B cell (primary cell): ENCODE measurements at regions not wholly inside any gene's neighbourhood (a gene's known extent, or its start where the extent isn't known, plus 50 kb on each side); places are given as distances from the start of the nearest gene placed in this dataset.

Experiments
- ATAC-seq: fragments of 200-7000 bp; cut with Tn5 transposase; one replicate; pipeline ENCODE4 v1.10.0; 2021; ENCODE audit warnings: low read depth, mild to moderate bottlenecking, moderate number of reproducible peaks, moderate library complexity
- CTCF ChIA-PET: fragments of 350-600 bp; sonication (Branson Sonifier 250); formaldehyde crosslinking; loops from one replicate; lab custom pipeline; 2021; ENCODE audit warnings: antibody characterized with exemption, inconsistent platforms; lab: Charles Lee
- POLR2A ChIA-PET: fragments of 350-600 bp; sonication (Branson Sonifier 250); formaldehyde crosslinking; loops from one replicate; lab custom pipeline; 2021; ENCODE audit warnings: antibody characterized with exemption; lab: Charles Lee
- DNase-seq: peaks from one replicate; pipeline ENCODE4 v3.0.0; 2013
- H2AFZ ChIP-seq: 2 replicates; pipeline ENCODE4 v1.6.1; 2012; ENCODE audit warnings: mild to moderate bottlenecking, low read depth, low read length; ENCODE audit not compliant: insufficient read depth, poor library complexity, severe bottlenecking
- H3K27ac ChIP-seq, 2 donors: 1 replicate in 1 of 2; 2 replicates in 1 of 2; pipeline ENCODE4 v1.5.1; 2012 to 2013; ENCODE audit warnings: low read length in 2 of 2, mild to moderate bottlenecking in 2 of 2, moderate library complexity in 1 of 2
- H3K27me3 ChIP-seq, 4 experiments: fragments of 200-600 bp in 1 of 4; sonication (generic) in 1 of 4; replicated peaks in 1 of 4; 1 replicate in 2 of 4; 2 replicates in 2 of 4; pipeline versions ENCODE4 v1.6.1 to v1.7.0; 2013 to 2016; ENCODE audit warnings: low read length in 3 of 4, mild to moderate bottlenecking in 2 of 4, mixed read lengths in 1 of 4, moderate library complexity in 1 of 4; ENCODE audit not compliant: insufficient read depth in 4 of 4, control insufficient read depth in 3 of 4; ENCODE audit errors: control extremely low read depth in 1 of 4
- H3K36me3 ChIP-seq, 2 experiments: replicated peaks in 1 of 2; 1 replicate in 1 of 2; 2 replicates in 1 of 2; pipeline versions ENCODE4 v1.6.1 to v1.7.1; 2013; ENCODE audit warnings: low read length in 1 of 2; ENCODE audit not compliant: insufficient read depth in 2 of 2, control insufficient read depth in 1 of 2; ENCODE audit errors: control extremely low read depth in 1 of 2, extremely low read depth in 1 of 2
- H3K4me1 ChIP-seq, 2 donors: fragments of 200-600 bp in 1 of 2; sonication (generic) in 1 of 2; 1 replicate in 1 of 2; 2 replicates in 1 of 2; pipeline versions ENCODE4 v1.5.1 to v1.6.1; 2013 to 2017; ENCODE audit warnings: low read length in 2 of 2; ENCODE audit not compliant: control insufficient read depth in 2 of 2, insufficient read depth in 2 of 2
- H3K4me2 ChIP-seq: replicated peaks from 2 replicates; pipeline ENCODE3; 2012; ENCODE audit warnings: mild to moderate bottlenecking, low read depth, low read length; ENCODE audit not compliant: poor library complexity, severe bottlenecking
- H3K4me3 ChIP-seq, 5 experiments: fragments of 200-600 bp in 1 of 5; sonication (generic) in 1 of 5; 1 replicate in 3 of 5; 2 replicates in 2 of 5; pipeline versions ENCODE4 v1.5.1 to v1.7.0; 2011 to 2016; ENCODE audit warnings: low read length in 4 of 5, mild to moderate bottlenecking in 4 of 5, low read depth in 2 of 5, control low read depth in 1 of 5, moderate library complexity in 1 of 5; ENCODE audit not compliant: insufficient read depth in 1 of 5; ENCODE audit errors: control extremely low read depth in 1 of 5, extremely low read depth in 1 of 5
- H3K79me2 ChIP-seq: fragments of 200-600 bp; sonication (generic); one replicate; pipeline ENCODE4 v1.6.0; 2016; ENCODE audit warnings: low read length; ENCODE audit not compliant: control insufficient read depth, insufficient read depth
- H3K9ac ChIP-seq: fragments of 200-600 bp; sonication (generic); 2 replicates; pipeline ENCODE4 v1.6.1; 2017; ENCODE audit warnings: mild to moderate bottlenecking, low read length, moderate library complexity
- H3K9me3 ChIP-seq, 3 donors: one replicate each; pipeline versions ENCODE4 v1.6.1 to v1.7.1; 2013; ENCODE audit warnings: low read length in 2 of 3; ENCODE audit not compliant: control insufficient read depth in 2 of 3, insufficient read depth in 1 of 3; ENCODE audit errors: control extremely low read depth in 1 of 3
- H4K20me1 ChIP-seq: 2 replicates; pipeline ENCODE4 v1.6.0; 2012; ENCODE audit warnings: mild to moderate bottlenecking, low read length; ENCODE audit not compliant: insufficient read depth, control insufficient read depth, poor library complexity, severe bottlenecking
- H3K27ac Mint-ChIP-seq: one replicate; pipeline ENCODE4 v1.8.0; 2021; ENCODE audit warnings: mixed read lengths
- H3K27me3 Mint-ChIP-seq: one replicate; pipeline ENCODE4 v1.8.0; 2021; ENCODE audit warnings: mixed read lengths
- H3K4me1 Mint-ChIP-seq: one replicate; pipeline ENCODE4 v1.8.0; 2021; ENCODE audit warnings: mixed read lengths
- H3K4me3 Mint-ChIP-seq: one replicate; pipeline ENCODE4 v1.8.0; 2021; ENCODE audit warnings: mixed read lengths
- H3K9me3 Mint-ChIP-seq: one replicate; pipeline ENCODE4 v1.8.0; 2022; ENCODE audit warnings: mixed read lengths; ENCODE audit not compliant: insufficient read depth
- EZH2 ChIP-seq: IDR thresholded peaks from 2 replicates; pipeline ENCODE4 v1.6.1; 2012; ENCODE audit warnings: borderline replicate concordance, low read depth, mild to moderate bottlenecking, moderate library complexity, low read length; ENCODE audit not compliant: insufficient read depth, poor library complexity, severe bottlenecking
- WGBS: methylation state at CpG from one replicate; pipeline ENCODE4 v1.1.5; 2013; ENCODE audit warnings: missing lambda C conversion rate; ENCODE audit not compliant: insufficient coverage; 5-methylcytosine and 5-hydroxymethylcytosine counted together
- intact Hi-C: fragments of 100-400 bp; cut with micrococcal nuclease; formaldehyde crosslinking; loops from one replicate; pipeline ENCODE4 v1.10.0; 2022
- TF ChIP-seq, protein P1 (sequence below): fragments of 200-600 bp; IDR thresholded peaks from one replicate; pipeline ENCODE4 v1.8.0; 2022; ENCODE audit warnings: antibody characterized with exemption, mild to moderate bottlenecking

DNA sequence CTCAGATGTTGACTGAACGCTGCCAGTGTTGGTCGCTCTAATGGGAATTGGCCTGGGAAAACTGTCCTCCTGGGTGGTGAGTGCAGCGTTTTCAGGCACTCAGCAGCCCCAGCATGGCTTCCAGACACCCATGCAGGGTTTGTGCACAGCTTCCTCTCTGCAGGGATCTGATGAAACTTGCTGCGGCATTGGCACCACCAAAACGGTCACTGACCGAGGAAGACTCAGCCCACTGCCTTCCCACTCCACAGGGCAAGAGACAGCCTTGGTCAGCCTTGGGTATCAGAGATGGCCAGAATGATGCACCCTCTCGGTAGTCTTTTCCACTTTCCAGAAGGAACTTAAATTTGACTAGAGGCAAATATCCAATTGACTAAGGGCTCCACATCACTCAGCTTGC, 398.9 kb downstream of the IRS2 start:
- no peaks in the 10 kb centered on the region for H3K4me1 Mint-ChIP-seq
- CTCF ChIA-PET: no interaction called here
- no peaks in the 10 kb centered on the region for H4K20me1 ChIP-seq
- H3K27ac ChIP-seq: no peak overlapping the region
- POLR2A ChIA-PET: no interaction called here
- no peaks in the 10 kb centered on the region for H3K9me3 Mint-ChIP-seq
- H2AFZ ChIP-seq: no peak overlapping the region
- TF ChIP-seq, protein P1, sequence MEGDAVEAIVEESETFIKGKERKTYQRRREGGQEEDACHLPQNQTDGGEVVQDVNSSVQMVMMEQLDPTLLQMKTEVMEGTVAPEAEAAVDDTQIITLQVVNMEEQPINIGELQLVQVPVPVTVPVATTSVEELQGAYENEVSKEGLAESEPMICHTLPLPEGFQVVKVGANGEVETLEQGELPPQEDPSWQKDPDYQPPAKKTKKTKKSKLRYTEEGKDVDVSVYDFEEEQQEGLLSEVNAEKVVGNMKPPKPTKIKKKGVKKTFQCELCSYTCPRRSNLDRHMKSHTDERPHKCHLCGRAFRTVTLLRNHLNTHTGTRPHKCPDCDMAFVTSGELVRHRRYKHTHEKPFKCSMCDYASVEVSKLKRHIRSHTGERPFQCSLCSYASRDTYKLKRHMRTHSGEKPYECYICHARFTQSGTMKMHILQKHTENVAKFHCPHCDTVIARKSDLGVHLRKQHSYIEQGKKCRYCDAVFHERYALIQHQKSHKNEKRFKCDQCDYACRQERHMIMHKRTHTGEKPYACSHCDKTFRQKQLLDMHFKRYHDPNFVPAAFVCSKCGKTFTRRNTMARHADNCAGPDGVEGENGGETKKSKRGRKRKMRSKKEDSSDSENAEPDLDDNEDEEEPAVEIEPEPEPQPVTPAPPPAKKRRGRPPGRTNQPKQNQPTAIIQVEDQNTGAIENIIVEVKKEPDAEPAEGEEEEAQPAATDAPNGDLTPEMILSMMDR: no peak
- TF ChIP-seq EZH2: no peak
- 80% methylated on average over 6 of the region's 7 CpGs for WGBS
- H3K4me2 ChIP-seq: no peak overlapping the region
- H3K4me1 ChIP-seq: no peaks in the 10 kb centered on the region
- no peak overlapping the region for H3K9ac ChIP-seq
- H3K27me3 Mint-ChIP-seq: no peaks in the 10 kb centered on the region
- H3K27ac Mint-ChIP-seq: no peak overlapping the region
- no peak for DNase-seq
- no peak for ATAC-seq
- H3K27me3 ChIP-seq: no peaks in the 10 kb centered on the region
- H3K9me3 ChIP-seq: no peaks in the 10 kb centered on the region
- no peaks in the 10 kb centered on the region for H3K79me2 ChIP-seq
- intact Hi-C loops: no loop called here
- H3K4me3 Mint-ChIP-seq: no peak overlapping the region
- H3K4me3 ChIP-seq: no peak overlapping the region
- no peaks in the 10 kb centered on the region for H3K36me3 ChIP-seq

DNA sequence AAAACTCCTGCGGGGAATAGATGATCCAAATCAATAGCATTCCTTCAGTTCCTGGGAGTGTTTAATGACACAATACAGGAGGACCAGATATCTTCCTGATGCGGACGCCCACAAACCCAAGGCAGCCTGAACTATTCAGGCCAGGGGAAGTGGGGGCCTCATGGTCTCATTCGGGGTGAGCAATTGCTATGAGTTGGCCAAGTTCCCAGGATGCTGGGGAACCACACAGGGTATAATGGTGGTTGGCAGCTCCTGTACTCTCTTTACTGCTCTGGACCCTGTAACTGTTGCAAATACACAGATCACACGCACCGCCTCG, 401.2 kb downstream of the IRS2 start:
- Histone ChIP-seq H3K27ac (no peak overlapping the region), H3K27me3 (no peaks in the 10 kb centered on the region), H3K4me1 (no peaks in the 10 kb centered on the region), H3K4me2 (no peak overlapping the region), H3K36me3 (no peaks in the 10 kb centered on the region), H2AFZ (no peak overlapping the region), H4K20me1 (no peaks in the 10 kb centered on the region), H3K9ac (no peak overlapping the region), H3K79me2 (no peaks in the 10 kb centered on the region), H3K4me3 (no peak overlapping the region), H3K9me3 (no peaks in the 10 kb centered on the region)
- H3K27me3 Mint-ChIP-seq: no peaks in the 10 kb centered on the region
- intact Hi-C loops: no loop called here
- WGBS: 55% methylated on average over 6 of the region's 7 CpGs
- H3K4me1 Mint-ChIP-seq: no peaks in the 10 kb centered on the region
- POLR2A ChIA-PET: no interaction called here
- no peak for ATAC-seq
- CTCF ChIA-PET: no interaction called here
- TF ChIP-seq, protein P1: no peak
- TF ChIP-seq EZH2: no peak
- no peak for DNase-seq
- H3K27ac Mint-ChIP-seq: no peak overlapping the region
- H3K4me3 Mint-ChIP-seq: no peak overlapping the region
- no peaks in the 10 kb centered on the region for H3K9me3 Mint-ChIP-seq
